CD14-positive monocyte (primary cell): ENCODE measurements at regions not wholly inside any gene's neighbourhood (a gene's known extent, or its start where the extent isn't known, plus 50 kb on each side); places are given as distances from the start of the nearest gene placed in this dataset.

Source experiments
- DNase-seq, 3 donors: peaks; one replicate each; pipeline ENCODE4 v3.0.0-alpha.2; 2011 to 2022
- H2AFZ ChIP-seq: 2 replicates; pipeline ENCODE4 v1.6.0; 2012; ENCODE audit warnings: mild to moderate bottlenecking, low read depth, low read length, inconsistent platforms; ENCODE audit not compliant: insufficient read depth, poor library complexity, severe bottlenecking
- H3K27ac ChIP-seq, 2 donors: 1 replicate in 1 of 2; 2 replicates in 1 of 2; pipeline ENCODE4 v1.5.1; 2012 to 2013; ENCODE audit warnings: low read length in 2 of 2, control low read depth in 1 of 2, inconsistent platforms in 1 of 2, low read depth in 1 of 2, mild to moderate bottlenecking in 1 of 2
- H3K27me3 ChIP-seq, 2 donors: one replicate each; pipeline versions ENCODE4 v1.6.0 to v1.6.1; 2011 to 2013; ENCODE audit warnings: low read length in 2 of 2; ENCODE audit not compliant: control insufficient read depth in 2 of 2, insufficient read depth in 2 of 2
- H3K36me3 ChIP-seq, 2 donors: replicated peaks in 1 of 2; 1 replicate in 1 of 2; 2 replicates in 1 of 2; pipeline versions ENCODE4 v1.5.1 to v1.6.1; 2012 to 2013; ENCODE audit warnings: low read length in 2 of 2, control low read depth in 1 of 2, inconsistent platforms in 1 of 2, mild to moderate bottlenecking in 1 of 2; ENCODE audit not compliant: insufficient read depth in 2 of 2, control insufficient read depth in 1 of 2
- H3K4me1 ChIP-seq, 2 donors: 1 replicate in 1 of 2; 2 replicates in 1 of 2; pipeline versions ENCODE4 v1.5.1 to v1.6.1; 2012 to 2013; ENCODE audit warnings: low read length in 2 of 2, control low read depth in 1 of 2, inconsistent platforms in 1 of 2, mild to moderate bottlenecking in 1 of 2, moderate library complexity in 1 of 2; ENCODE audit not compliant: insufficient read depth in 2 of 2, control insufficient read depth in 1 of 2
- H3K4me2 ChIP-seq: replicated peaks from 2 replicates; pipeline ENCODE3; 2012; ENCODE audit warnings: low read length, moderate library complexity, mild to moderate bottlenecking; ENCODE audit not compliant: poor library complexity, severe bottlenecking; ENCODE audit errors: extremely low read depth
- H3K4me3 ChIP-seq, 3 experiments: fragments of 200-600 bp in 1 of 3; sonication (generic) in 1 of 3; replicated peaks in 1 of 3; 1 replicate in 2 of 3; 2 replicates in 1 of 3; pipeline ENCODE4 v1.5.1; 2011 to 2013; ENCODE audit warnings: low read length in 3 of 3, mild to moderate bottlenecking in 3 of 3, control low read depth in 2 of 3, low read depth in 2 of 3, inconsistent platforms in 1 of 3, moderate library complexity in 1 of 3
- H3K79me2 ChIP-seq: 2 replicates; pipeline ENCODE4 v1.6.0; 2012; ENCODE audit warnings: mild to moderate bottlenecking, control low read depth, inconsistent platforms, low read length, moderate library complexity; ENCODE audit not compliant: insufficient read depth
- H3K9ac ChIP-seq: 2 replicates; pipeline ENCODE4 v1.6.0; 2017; ENCODE audit warnings: low read length, mild to moderate bottlenecking; ENCODE audit not compliant: insufficient read depth, poor library complexity, severe bottlenecking
- H3K9me3 ChIP-seq, 2 donors: replicated peaks in 1 of 2; 1 replicate in 1 of 2; 2 replicates in 1 of 2; pipeline versions ENCODE4 v1.5.1 to v1.6.1; 2012 to 2013; ENCODE audit warnings: low read length in 2 of 2, control low read depth in 1 of 2; ENCODE audit not compliant: control insufficient read depth in 1 of 2, insufficient read depth in 1 of 2
- H4K20me1 ChIP-seq: 2 replicates; pipeline ENCODE4 v1.6.0; 2012; ENCODE audit warnings: mild to moderate bottlenecking, low read length, control low read depth, moderate library complexity; ENCODE audit not compliant: insufficient read depth
- H3K27ac Mint-ChIP-seq, 7 donors: one replicate each; pipeline ENCODE4 v1.8.0; 2020; ENCODE audit warnings: mild to moderate bottlenecking in 7 of 7, mixed read lengths in 7 of 7, moderate library complexity in 6 of 7, inconsistent platforms in 2 of 7
- H3K27me3 Mint-ChIP-seq, 3 donors: one replicate each; pipeline ENCODE4 v1.8.0; 2021 to 2022; ENCODE audit warnings: low read depth in 3 of 3, mild to moderate bottlenecking in 3 of 3, mixed read lengths in 3 of 3, moderate library complexity in 3 of 3, inconsistent platforms in 1 of 3
- H3K36me3 Mint-ChIP-seq, 2 donors: one replicate each; pipeline ENCODE4 v1.8.0; 2020; ENCODE audit warnings: mixed read lengths in 2 of 2, inconsistent platforms in 1 of 2, mild to moderate bottlenecking in 1 of 2
- H3K4me1 Mint-ChIP-seq: one replicate; pipeline ENCODE4 v1.8.0; 2020; ENCODE audit warnings: mild to moderate bottlenecking, mixed read lengths
- H3K4me3 Mint-ChIP-seq, 2 donors: one replicate each; pipeline ENCODE4 v1.8.0; 2020; ENCODE audit warnings: mild to moderate bottlenecking in 2 of 2, mixed read lengths in 2 of 2, moderate library complexity in 1 of 2
- H3K9me3 Mint-ChIP-seq, 7 donors: one replicate each; pipeline ENCODE4 v1.8.0; 2020 to 2022; ENCODE audit warnings: mixed read lengths in 7 of 7, mild to moderate bottlenecking in 6 of 7, moderate library complexity in 6 of 7, inconsistent platforms in 2 of 7
- CTCF ChIP-seq: fragments of 200-600 bp; IDR thresholded peaks from one replicate; pipeline ENCODE4 v1.8.0; 2022; ENCODE audit warnings: antibody characterized with exemption, mild to moderate bottlenecking
- WGBS: methylation state at CpG from one replicate; pipeline ENCODE4 v1.1.5; 2013; ENCODE audit warnings: missing lambda C conversion rate; ENCODE audit not compliant: insufficient coverage; 5-methylcytosine and 5-hydroxymethylcytosine counted together
- intact Hi-C, 2 donors: fragments of 100-400 bp; cut with micrococcal nuclease; formaldehyde crosslinking; loops; one replicate each; pipeline versions ENCODE4 v1.15.0 to v1.15.1; 2023

DNA sequence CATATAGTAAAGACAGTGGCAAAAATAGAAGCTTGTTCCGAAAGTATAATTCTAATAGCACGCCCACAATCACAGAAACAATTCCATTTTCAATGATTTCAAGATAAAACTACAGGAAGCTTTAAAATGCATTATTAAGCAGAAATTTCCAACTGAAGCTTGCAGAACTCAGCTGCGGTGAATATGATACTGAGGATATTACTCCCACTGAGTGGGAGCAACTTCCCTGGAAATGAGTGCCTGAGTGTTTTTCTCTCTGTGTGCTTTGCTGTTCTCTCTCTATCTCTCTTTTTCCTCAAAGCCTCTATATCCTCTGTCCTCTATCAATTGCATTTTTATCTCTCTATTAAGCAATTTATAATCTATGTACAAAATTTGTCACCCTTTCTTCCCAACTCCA, 187.5 kb upstream of the PRDM9 start:
- H3K9ac ChIP-seq = no peak overlapping the region
- no peak overlapping the region for H3K4me2 ChIP-seq
- no peak for TF ChIP-seq CTCF
- no peaks in the 10 kb centered on the region for H3K36me3 ChIP-seq
- intact Hi-C loops = no loop called here
- no peaks in the 10 kb centered on the region for H3K79me2 ChIP-seq
- no peaks in the 10 kb centered on the region for H4K20me1 ChIP-seq
- 100% methylated on average over 1 of the region's 3 CpGs for WGBS
- no peak for DNase-seq
- no peak overlapping the region for H2AFZ ChIP-seq
- H3K27me3 ChIP-seq = no peaks in the 10 kb centered on the region
- Mint-ChIP-seq H3K27me3 (no peaks in the 10 kb centered on the region), H3K36me3 (no peaks in the 10 kb centered on the region), H3K4me3 (no peak overlapping the region), H3K9me3 (peaks cover 0 to 14% (median 2%) of the 10 kb centered on the region in 7 donors), H3K27ac (no peak overlapping the region), H3K4me1 (no peaks in the 10 kb centered on the region)
- H3K9me3 ChIP-seq = peaks cover 0 to 2% of the 10 kb centered on the region in 2 donors
- no peaks in the 10 kb centered on the region for H3K4me1 ChIP-seq
- no peak overlapping the region for H3K27ac ChIP-seq
- H3K4me3 ChIP-seq = no peak overlapping the region

GRCh38 chr5:23318960-23319359, 188.4 kb upstream of the PRDM9 start:
- no peak overlapping the region for H3K9ac ChIP-seq
- H4K20me1 ChIP-seq = no peaks in the 10 kb centered on the region
- H3K36me3 ChIP-seq = no peaks in the 10 kb centered on the region
- H3K4me3 ChIP-seq = no peak overlapping the region
- intact Hi-C loops = no loop called here
- H3K9me3 Mint-ChIP-seq = peaks cover 0 to 12% (median 2%) of the 10 kb centered on the region in 7 donors
- H3K4me1 ChIP-seq = no peaks in the 10 kb centered on the region
- H3K27ac Mint-ChIP-seq = no peak overlapping the region
- H3K4me3 Mint-ChIP-seq = no peak overlapping the region
- H2AFZ ChIP-seq = no peak overlapping the region
- no peaks in the 10 kb centered on the region for H3K4me1 Mint-ChIP-seq
- DNase-seq = no peak
- no peak for TF ChIP-seq CTCF
- no peak overlapping the region for H3K27ac ChIP-seq
- WGBS = no CpG with 5 or more reads among the region's 2 CpGs
- H3K27me3 Mint-ChIP-seq = no peaks in the 10 kb centered on the region
- peaks cover 0 to 2% of the 10 kb centered on the region in 2 donors for H3K9me3 ChIP-seq
- H3K36me3 Mint-ChIP-seq = no peaks in the 10 kb centered on the region
- no peak overlapping the region for H3K4me2 ChIP-seq
- H3K27me3 ChIP-seq = no peaks in the 10 kb centered on the region
- no peaks in the 10 kb centered on the region for H3K79me2 ChIP-seq
